Activated naive CD8-positive, alpha-beta T cell treated with anti-CD3 and anti-CD28 coated beads, Interleukin-2, amount 50 U/mL, for 24 hours (primary cell): ENCODE measurements at regions not wholly inside any gene's neighbourhood (a gene's known extent, or its start where the extent isn't known, plus 50 kb on each side); places are given as distances from the start of the nearest gene placed in this dataset.

ENCODE experiments used
- ATAC-seq: fragments of 150-1000 bp; cut with Tn5 transposase; one replicate; pipeline ENCODE4 v1.10.0; 2021
- DNase-seq: peaks from one replicate; pipeline ENCODE4 v3.0.0; 2021
- H3K27ac Mint-ChIP-seq: one replicate; pipeline ENCODE4 v1.8.0; 2021; ENCODE audit warnings: mild to moderate bottlenecking, mixed read lengths
- H3K27me3 Mint-ChIP-seq: one replicate; pipeline ENCODE4 v1.8.0; 2021; ENCODE audit warnings: mixed read lengths
- H3K36me3 Mint-ChIP-seq: one replicate; pipeline ENCODE4 v1.8.0; 2021; ENCODE audit warnings: low read depth, mixed read lengths
- H3K4me1 Mint-ChIP-seq: one replicate; pipeline ENCODE4 v1.8.0; 2021; ENCODE audit warnings: mixed read lengths
- H3K4me3 Mint-ChIP-seq: one replicate; pipeline ENCODE4 v1.8.0; 2021; ENCODE audit warnings: mild to moderate bottlenecking, moderate library complexity, mixed read lengths
- H3K9me3 Mint-ChIP-seq: one replicate; pipeline ENCODE4 v1.8.0; 2021; ENCODE audit warnings: mixed read lengths

GRCh38 chr10:123445261-123445775, 220.8 kb upstream of the GPR26 start:
- Mint-ChIP-seq H3K36me3 (no peaks in the 10 kb centered on the region), H3K9me3 (no peaks in the 10 kb centered on the region), H3K4me3 (no peak overlapping the region), H3K27me3 (no peaks in the 10 kb centered on the region), H3K27ac (no peak overlapping the region), H3K4me1 (no peaks in the 10 kb centered on the region)
- DNase-seq: no peak
- no peak for ATAC-seq

- H3K27ac Mint-ChIP-seq: no peak overlapping the region
- ATAC-seq (no peak), DNase-seq (no peak)
- H3K4me3 Mint-ChIP-seq: no peak overlapping the region
- peaks cover 5% of the 10 kb centered on the region for H3K27me3 Mint-ChIP-seq
- H3K36me3 Mint-ChIP-seq: no peaks in the 10 kb centered on the region
- no peaks in the 10 kb centered on the region for H3K9me3 Mint-ChIP-seq
- H3K4me1 Mint-ChIP-seq: no peaks in the 10 kb centered on the region
Observed at GRCh38 chr10:123446449-123447156, 219.6 kb upstream of the GPR26 start.

DNA sequence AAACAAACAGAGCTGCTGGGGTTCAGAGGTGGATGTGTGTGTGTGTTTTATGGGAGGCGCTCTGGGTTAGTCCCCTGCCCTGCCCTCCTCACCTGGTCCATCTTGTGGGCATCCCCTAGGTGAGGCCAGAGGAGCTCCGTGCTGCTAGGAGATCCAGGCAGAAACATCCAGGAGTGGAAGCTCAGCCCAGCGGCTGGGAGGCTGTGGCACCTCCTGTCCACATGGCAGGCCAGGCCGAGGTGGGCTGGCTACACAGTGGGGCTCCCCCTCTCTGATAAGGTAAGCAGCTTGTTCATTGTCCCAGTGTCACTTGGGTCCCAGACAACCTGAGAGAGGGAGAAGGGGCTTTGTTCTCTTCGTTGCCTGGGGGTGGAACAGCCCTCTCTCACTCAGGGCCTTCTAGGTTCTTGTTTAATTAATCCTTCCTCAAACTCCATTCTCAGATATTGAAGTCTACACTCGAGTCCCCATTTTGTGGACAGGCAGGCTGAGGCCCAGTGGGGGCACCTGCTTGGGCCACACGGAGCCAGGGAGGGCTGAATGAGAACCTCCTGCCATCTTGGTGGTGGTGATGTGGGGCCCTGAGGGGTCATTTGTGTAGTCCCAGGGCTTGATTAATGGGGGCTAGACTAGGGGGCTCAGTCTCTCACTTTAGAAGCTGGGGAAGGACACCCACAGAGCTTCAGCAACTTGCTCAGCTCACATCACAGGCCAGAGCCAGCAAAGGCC, 216.8 kb upstream of the GPR26 start:
- DNase-seq: no peak
- H3K4me1 Mint-ChIP-seq: no peaks in the 10 kb centered on the region
- peaks cover 16% of the 10 kb centered on the region for H3K27me3 Mint-ChIP-seq
- no peaks in the 10 kb centered on the region for H3K36me3 Mint-ChIP-seq
- ATAC-seq: no peak
- no peak overlapping the region for H3K4me3 Mint-ChIP-seq
- no peaks in the 10 kb centered on the region for H3K9me3 Mint-ChIP-seq
- H3K27ac Mint-ChIP-seq: no peak overlapping the region

- H3K4me3 Mint-ChIP-seq: no peak overlapping the region
- no peaks in the 10 kb centered on the region for H3K36me3 Mint-ChIP-seq
- ATAC-seq: no peak
- no peak for DNase-seq
- H3K27me3 Mint-ChIP-seq: peaks cover 21% of the 10 kb centered on the region
- no peaks in the 10 kb centered on the region for H3K4me1 Mint-ChIP-seq
- no peaks in the 10 kb centered on the region for H3K9me3 Mint-ChIP-seq
- no peak overlapping the region for H3K27ac Mint-ChIP-seq
Observed at GRCh38 chr10:123450956-123451605, 215.1 kb upstream of the GPR26 start.

DNA sequence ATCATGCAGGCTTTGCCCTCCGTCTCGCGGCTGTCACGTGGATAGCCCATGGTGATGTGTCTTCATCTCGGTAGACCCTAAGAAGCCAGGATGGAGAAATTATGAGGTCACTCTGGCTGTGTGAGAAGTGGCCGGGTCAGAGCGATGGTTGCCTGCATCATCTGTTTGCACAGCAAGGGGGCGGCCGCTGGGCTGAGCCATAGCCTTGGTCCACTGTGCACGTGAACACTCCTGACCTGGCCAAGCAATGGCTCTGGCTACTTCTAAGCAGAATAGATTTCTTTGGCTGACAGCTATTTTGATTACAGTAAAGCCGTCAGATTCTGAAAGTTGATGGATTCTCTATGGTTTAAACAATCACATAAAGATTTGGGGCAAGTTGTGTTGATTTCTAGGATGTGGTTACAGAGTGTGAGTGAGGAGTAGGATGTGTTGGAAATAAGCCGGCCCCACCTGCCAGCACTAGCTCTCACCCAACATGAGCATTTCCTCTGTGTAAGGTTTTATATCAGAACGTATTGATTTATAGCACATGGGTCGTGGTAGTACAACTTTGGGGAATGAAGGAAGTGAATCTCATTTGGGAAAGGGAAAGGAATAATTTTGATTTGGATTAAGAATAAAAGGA, 214.4 kb upstream of the GPR26 start:
- ATAC-seq: no peak
- DNase-seq: no peak
- H3K27ac Mint-ChIP-seq: no peak overlapping the region
- no peaks in the 10 kb centered on the region for H3K9me3 Mint-ChIP-seq
- H3K4me3 Mint-ChIP-seq: no peak overlapping the region
- H3K36me3 Mint-ChIP-seq: no peaks in the 10 kb centered on the region
- H3K27me3 Mint-ChIP-seq: peaks cover 21% of the 10 kb centered on the region
- H3K4me1 Mint-ChIP-seq: no peaks in the 10 kb centered on the region

DNA sequence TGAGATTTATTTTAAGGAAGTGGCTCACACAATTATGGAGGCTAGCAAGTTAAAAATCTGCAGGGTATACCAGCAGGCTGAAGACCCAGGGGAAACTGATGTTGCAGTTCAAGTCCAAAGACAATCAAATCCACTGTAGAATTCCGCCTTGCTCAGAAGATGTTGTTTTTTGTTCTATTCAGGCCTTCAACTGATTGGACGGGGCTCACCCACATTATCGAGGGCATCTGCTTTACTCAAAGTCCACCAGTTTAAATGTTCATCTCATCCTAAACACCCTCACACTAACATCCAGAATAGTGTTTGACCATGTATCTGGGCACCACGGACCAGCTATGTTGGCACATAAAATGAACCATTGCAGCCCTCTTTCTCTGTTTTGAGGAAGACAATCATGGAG, 211.2 kb upstream of the GPR26 start:
- Mint-ChIP-seq H3K9me3 (no peaks in the 10 kb centered on the region), H3K36me3 (no peaks in the 10 kb centered on the region), H3K4me3 (no peak overlapping the region), H3K4me1 (no peaks in the 10 kb centered on the region), H3K27ac (no peak overlapping the region), H3K27me3 (peaks cover 21% of the 10 kb centered on the region)
- no peak for ATAC-seq
- DNase-seq: no peak

DNA sequence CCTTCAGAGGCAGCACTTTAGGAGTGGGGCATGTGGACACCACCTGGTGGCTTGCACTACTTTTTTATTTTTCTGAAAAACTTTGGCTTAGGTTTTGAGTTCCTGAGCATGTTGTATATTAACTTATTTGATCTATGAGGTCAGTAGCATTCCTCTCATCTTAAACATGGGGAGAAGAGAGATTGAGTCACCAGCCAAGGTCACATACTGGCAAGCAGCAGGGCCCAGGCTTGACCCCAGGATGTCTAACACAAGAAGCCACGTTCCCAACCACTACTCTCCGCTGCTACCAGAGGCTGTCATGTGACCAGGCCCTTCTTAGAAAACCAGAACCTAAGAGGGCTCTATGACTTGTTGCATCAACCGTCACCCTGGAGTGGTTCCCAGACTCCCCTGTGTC, 210.3 kb upstream of the GPR26 start:
- no peak for DNase-seq
- Mint-ChIP-seq H3K27ac (no peak overlapping the region), H3K27me3 (peaks cover 19% of the 10 kb centered on the region), H3K36me3 (no peaks in the 10 kb centered on the region), H3K9me3 (no peaks in the 10 kb centered on the region), H3K4me3 (no peak overlapping the region), H3K4me1 (no peaks in the 10 kb centered on the region)
- ATAC-seq: no peak

DNA sequence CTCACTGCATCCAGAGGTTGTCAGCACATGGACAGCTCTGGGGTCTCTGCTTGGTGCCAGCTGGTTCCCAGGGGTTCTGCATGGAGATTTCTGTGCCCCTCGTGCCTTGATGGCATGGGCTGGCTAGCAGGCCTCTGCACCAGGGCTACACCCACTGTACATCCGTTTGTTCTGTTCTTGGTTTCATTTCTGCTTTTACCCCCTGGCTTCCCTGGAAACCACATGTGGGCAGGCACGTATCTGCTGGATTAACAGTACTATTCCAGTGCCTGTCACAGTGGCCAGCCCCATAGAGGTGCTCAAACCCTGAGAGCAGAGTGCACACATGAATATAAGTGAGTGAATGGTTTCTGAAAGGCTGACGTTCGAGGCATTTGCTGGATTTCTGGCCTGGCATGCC, 207.2 kb upstream of the GPR26 start:
- no peaks in the 10 kb centered on the region for H3K36me3 Mint-ChIP-seq
- no peak overlapping the region for H3K4me3 Mint-ChIP-seq
- no peak overlapping the region for H3K27ac Mint-ChIP-seq
- ATAC-seq (no peak), DNase-seq (no peak)
- no peaks in the 10 kb centered on the region for H3K4me1 Mint-ChIP-seq
- H3K9me3 Mint-ChIP-seq: no peaks in the 10 kb centered on the region
- peaks cover 5% of the 10 kb centered on the region for H3K27me3 Mint-ChIP-seq

GRCh38 chr10:123459371-123460091, 206.6 kb upstream of the GPR26 start:
- Mint-ChIP-seq H3K4me1 (no peaks in the 10 kb centered on the region), H3K27ac (no peak overlapping the region), H3K4me3 (no peak overlapping the region), H3K36me3 (no peaks in the 10 kb centered on the region), H3K27me3 (peaks cover 5% of the 10 kb centered on the region), H3K9me3 (no peaks in the 10 kb centered on the region)
- ATAC-seq: no peak
- no peak for DNase-seq

DNA sequence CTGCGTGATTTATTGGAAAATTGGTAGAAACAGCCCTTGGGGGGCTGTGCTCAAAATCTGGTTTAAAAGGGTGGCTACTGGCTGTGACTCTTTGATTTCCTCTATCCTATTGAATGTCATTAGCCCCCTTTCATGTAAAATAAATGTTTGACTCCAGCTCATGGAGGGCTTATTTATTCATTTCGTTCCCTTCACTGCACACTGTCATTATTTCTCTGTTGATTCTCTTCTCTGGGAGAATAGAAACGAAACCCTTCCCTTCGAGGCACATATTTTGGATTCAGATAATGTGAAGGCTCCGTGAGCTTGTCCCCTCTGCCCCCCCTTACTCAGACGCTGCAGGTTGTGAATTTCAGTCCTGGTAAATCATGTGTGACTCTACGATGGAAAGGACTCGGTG, 203.9 kb upstream of the GPR26 start:
- no peaks in the 10 kb centered on the region for H3K27me3 Mint-ChIP-seq

DNA sequence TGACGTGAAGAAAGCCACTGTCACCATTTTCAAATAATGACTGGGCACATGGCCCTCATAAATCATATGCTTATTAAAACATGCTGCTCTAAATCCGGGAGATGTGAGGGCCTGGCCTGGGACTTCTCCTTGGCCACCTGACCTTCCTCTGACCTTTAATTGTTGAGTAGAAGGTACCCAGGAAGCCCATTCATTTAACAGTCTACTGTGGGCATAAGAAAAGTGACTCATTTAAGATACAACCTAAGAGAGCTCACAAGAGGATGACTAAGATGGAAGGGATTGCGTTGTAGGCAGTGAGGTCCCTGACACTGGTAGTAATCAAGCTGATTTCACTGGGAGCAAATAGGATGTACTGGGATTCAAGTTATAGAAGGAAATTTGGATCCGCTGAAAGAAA, 203.4 kb upstream of the GPR26 start:
- Mint-ChIP-seq H3K4me3 (no peak overlapping the region), H3K27ac (no peak overlapping the region), H3K9me3 (no peaks in the 10 kb centered on the region), H3K36me3 (no peaks in the 10 kb centered on the region), H3K27me3 (no peaks in the 10 kb centered on the region), H3K4me1 (no peaks in the 10 kb centered on the region)
- DNase-seq: no peak
- peak; percentile 38 for ATAC-seq

More for the DNA sequence above, 203.9 kb upstream of the GPR26 start:
- H3K4me1 Mint-ChIP-seq: no peaks in the 10 kb centered on the region
- DNase-seq: no peak
- no peak overlapping the region for H3K4me3 Mint-ChIP-seq
- no peak overlapping the region for H3K27ac Mint-ChIP-seq
- no peak for ATAC-seq
- H3K36me3 Mint-ChIP-seq: no peaks in the 10 kb centered on the region
- no peaks in the 10 kb centered on the region for H3K9me3 Mint-ChIP-seq

- H3K4me1 Mint-ChIP-seq: no peaks in the 10 kb centered on the region
- no peak overlapping the region for H3K27ac Mint-ChIP-seq
- no peaks in the 10 kb centered on the region for H3K9me3 Mint-ChIP-seq
- no peaks in the 10 kb centered on the region for H3K36me3 Mint-ChIP-seq
- ATAC-seq (no peak), DNase-seq (no peak)
- H3K4me3 Mint-ChIP-seq: no peak overlapping the region
- H3K27me3 Mint-ChIP-seq: no peaks in the 10 kb centered on the region
Observed at GRCh38 chr10:123463181-123463580, 203.0 kb upstream of the GPR26 start.

GRCh38 chr10:123463698-123464097, 202.5 kb upstream of the GPR26 start:
- DNase-seq (no peak), ATAC-seq (no peak)
- Mint-ChIP-seq H3K27me3 (no peaks in the 10 kb centered on the region), H3K36me3 (no peaks in the 10 kb centered on the region), H3K4me1 (no peaks in the 10 kb centered on the region), H3K9me3 (no peaks in the 10 kb centered on the region), H3K4me3 (no peak overlapping the region), H3K27ac (no peak overlapping the region)
